ENCODE measurements at regions not wholly inside any gene's neighbourhood (a gene's known extent, or its start where the extent isn't known, plus 50 kb on each side); places are given as distances from the start of the nearest gene placed in this dataset.

- no peak for TF ChIP-seq POLR2A (IDR thresholded peaks at IDR 0.05)
- TF ChIP-seq, protein P1, sequence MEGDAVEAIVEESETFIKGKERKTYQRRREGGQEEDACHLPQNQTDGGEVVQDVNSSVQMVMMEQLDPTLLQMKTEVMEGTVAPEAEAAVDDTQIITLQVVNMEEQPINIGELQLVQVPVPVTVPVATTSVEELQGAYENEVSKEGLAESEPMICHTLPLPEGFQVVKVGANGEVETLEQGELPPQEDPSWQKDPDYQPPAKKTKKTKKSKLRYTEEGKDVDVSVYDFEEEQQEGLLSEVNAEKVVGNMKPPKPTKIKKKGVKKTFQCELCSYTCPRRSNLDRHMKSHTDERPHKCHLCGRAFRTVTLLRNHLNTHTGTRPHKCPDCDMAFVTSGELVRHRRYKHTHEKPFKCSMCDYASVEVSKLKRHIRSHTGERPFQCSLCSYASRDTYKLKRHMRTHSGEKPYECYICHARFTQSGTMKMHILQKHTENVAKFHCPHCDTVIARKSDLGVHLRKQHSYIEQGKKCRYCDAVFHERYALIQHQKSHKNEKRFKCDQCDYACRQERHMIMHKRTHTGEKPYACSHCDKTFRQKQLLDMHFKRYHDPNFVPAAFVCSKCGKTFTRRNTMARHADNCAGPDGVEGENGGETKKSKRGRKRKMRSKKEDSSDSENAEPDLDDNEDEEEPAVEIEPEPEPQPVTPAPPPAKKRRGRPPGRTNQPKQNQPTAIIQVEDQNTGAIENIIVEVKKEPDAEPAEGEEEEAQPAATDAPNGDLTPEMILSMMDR (IDR thresholded peaks at IDR 0.05): no peak
Observed at GRCh38 chr14:97210202-97210601, 413.0 kb downstream of the VRK1 start.

Data from prostate gland (tissue), 2 donors.